ENCODE measurements at regions not wholly inside any gene's neighbourhood (a gene's known extent, or its start where the extent isn't known, plus 50 kb on each side); places are given as distances from the start of the nearest gene placed in this dataset.
"Not testable (repeated sequence)": the region's sequence is repeated elsewhere in the genome, so short reads cannot be mapped to it uniquely, and the experiment has no call there.

DNA sequence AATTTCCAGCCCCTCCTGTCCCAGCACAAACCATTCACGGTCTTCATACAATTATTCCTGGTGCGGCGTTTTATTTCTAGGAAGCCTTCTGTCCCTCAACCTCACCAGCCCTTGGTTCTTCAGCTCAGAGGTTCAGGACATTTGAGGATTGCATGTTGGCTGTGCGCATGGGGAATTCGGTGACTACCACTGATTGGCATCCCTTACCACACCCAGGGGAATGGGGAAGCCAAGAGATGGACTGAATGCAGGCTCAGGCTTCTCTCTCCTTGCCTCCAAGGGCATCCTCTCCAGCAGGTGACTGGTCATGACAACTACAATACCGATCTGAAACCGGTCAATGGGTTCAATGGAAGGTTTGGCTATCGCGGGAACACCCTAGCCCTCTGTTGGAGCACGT is 153.8 kb downstream of the MTHFS start:
- Histone ChIP-seq H3K9me2 (ENCODE audit: insufficient read depth, low read length) (no peaks in the 10 kb centered on the region), H3K36me3 (ENCODE audit: insufficient read depth, low read length) (no peaks in the 10 kb centered on the region), H4K20me1 (ENCODE audit: insufficient read depth, low read length) (no peaks in the 10 kb centered on the region), H3K4me2 (ENCODE audit: low read length) (no peak overlapping the region), H2AFZ (ENCODE audit: low read length) (no peak overlapping the region), H3K4me3 (ENCODE audit: low read depth, low read length, poor library complexity, severe bottlenecking) (no peak overlapping the region), H3K79me2 (ENCODE audit: insufficient read depth, low read depth, low read length) (no peaks in the 10 kb centered on the region), H3K27ac (ENCODE audit: low read depth, low read length, poor library complexity, severe bottlenecking) (no peak overlapping the region), H3K4me1 (ENCODE audit: insufficient read depth, low read length, poor library complexity, severe bottlenecking) (no peaks in the 10 kb centered on the region), H3K9me3 (ENCODE audit: low read length) (0 out of 2 replicates have a peak, but pooled peaks cover 4% of the 10 kb centered on the region)
- intact Hi-C loops (cut with micrococcal nuclease; ENCODE audit: unreplicated experiment), result no loop called here
- BruUV-seq (replicated peaks), result no TSS peak
- no peak for TF ChIP-seq EZH2phosphoT487 (IDR thresholded peaks at IDR 0.05; ENCODE audit: borderline replicate concordance, low read depth, low read length)
- TF ChIP-seq, protein P1, sequence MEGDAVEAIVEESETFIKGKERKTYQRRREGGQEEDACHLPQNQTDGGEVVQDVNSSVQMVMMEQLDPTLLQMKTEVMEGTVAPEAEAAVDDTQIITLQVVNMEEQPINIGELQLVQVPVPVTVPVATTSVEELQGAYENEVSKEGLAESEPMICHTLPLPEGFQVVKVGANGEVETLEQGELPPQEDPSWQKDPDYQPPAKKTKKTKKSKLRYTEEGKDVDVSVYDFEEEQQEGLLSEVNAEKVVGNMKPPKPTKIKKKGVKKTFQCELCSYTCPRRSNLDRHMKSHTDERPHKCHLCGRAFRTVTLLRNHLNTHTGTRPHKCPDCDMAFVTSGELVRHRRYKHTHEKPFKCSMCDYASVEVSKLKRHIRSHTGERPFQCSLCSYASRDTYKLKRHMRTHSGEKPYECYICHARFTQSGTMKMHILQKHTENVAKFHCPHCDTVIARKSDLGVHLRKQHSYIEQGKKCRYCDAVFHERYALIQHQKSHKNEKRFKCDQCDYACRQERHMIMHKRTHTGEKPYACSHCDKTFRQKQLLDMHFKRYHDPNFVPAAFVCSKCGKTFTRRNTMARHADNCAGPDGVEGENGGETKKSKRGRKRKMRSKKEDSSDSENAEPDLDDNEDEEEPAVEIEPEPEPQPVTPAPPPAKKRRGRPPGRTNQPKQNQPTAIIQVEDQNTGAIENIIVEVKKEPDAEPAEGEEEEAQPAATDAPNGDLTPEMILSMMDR (conservative IDR thresholded peaks at IDR 0.05; ENCODE audit: low read length), result no peak
- POLR2A ChIA-PET, result no interaction called here
- no peak for DNase-seq (ENCODE audit: low spot score)
- CTCF ChIA-PET (ENCODE audit: unreplicated experiment), result no interaction called here

DNA sequence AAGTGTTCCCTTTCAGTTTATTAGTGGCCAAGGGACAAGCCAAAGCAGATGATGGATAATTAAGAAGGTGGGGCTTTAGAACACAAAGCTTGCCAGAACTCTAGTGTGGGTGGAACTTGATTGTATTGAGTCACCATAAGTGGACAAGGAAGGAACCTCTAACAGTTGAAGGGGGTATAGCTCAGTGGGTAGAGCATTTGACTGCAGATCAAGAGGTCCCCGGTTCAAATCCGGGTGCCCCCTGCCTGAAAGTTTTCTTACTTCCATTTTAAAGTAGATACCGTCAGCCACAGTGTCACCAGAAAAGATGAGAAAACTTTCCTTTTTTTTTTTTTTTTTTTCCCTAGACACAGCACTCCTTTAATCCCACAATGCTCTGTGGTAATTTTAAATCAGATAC is 152.3 kb downstream of the MTHFS start:
- H3K4me3 ChIP-seq (ENCODE audit: low read depth, low read length, poor library complexity, severe bottlenecking); H3K9me2 ChIP-seq (ENCODE audit: insufficient read depth, low read length); H3K4me2 ChIP-seq (ENCODE audit: low read length); H3K36me3 ChIP-seq (ENCODE audit: insufficient read depth, low read length); intact Hi-C loops (cut with micrococcal nuclease; ENCODE audit: unreplicated experiment); H3K4me1 ChIP-seq (ENCODE audit: insufficient read depth, low read length, poor library complexity, severe bottlenecking); BruUV-seq (replicated peaks); H3K79me2 ChIP-seq (ENCODE audit: insufficient read depth, low read depth, low read length); H2AFZ ChIP-seq (ENCODE audit: low read length); H3K9me3 ChIP-seq (ENCODE audit: low read length); H4K20me1 ChIP-seq (ENCODE audit: insufficient read depth, low read length); H3K27ac ChIP-seq (ENCODE audit: low read depth, low read length, poor library complexity, severe bottlenecking); CTCF ChIA-PET (ENCODE audit: unreplicated experiment); DNase-seq (ENCODE audit: low spot score): not testable (repeated sequence)
- POLR2A ChIA-PET, result interaction anchor here (0.7 kb wide), 2 partner anchors 211 to 663 kb away, joined by 3 to 4 read pairs; no protein-coding TSS in a partner anchor

DNA sequence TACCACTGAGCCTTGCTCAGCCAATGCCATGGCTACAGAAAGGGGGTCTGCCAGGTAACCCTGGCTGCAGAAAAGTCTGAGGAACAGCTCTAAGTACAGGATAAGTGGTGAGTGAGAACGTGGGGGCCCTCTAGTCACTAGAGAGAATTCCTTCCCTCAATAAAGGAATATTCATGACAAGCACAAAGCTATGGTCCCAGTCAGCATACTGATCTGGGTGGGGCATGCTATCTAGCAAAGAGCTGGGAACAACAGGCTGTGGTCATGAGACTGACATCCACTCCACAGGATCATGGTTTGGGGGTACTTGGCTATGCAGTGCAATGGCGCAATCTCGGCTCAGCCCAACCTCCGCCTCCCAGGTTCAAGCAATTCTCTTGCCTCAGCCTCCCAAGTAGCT is 140.4 kb downstream of the MTHFS start:
- BruUV-seq (replicated peaks), result no TSS peak
- H3K4me3 ChIP-seq (ENCODE audit: low read depth, low read length, poor library complexity, severe bottlenecking), result no peak overlapping the region
- no peaks in the 10 kb centered on the region for H3K4me1 ChIP-seq (ENCODE audit: insufficient read depth, low read length, poor library complexity, severe bottlenecking)
- no peaks in the 10 kb centered on the region for H3K9me3 ChIP-seq (ENCODE audit: low read length)
- H2AFZ ChIP-seq (ENCODE audit: low read length), result no peak overlapping the region
- no peak overlapping the region for H3K4me2 ChIP-seq (ENCODE audit: low read length)
- no peaks in the 10 kb centered on the region for H3K36me3 ChIP-seq (ENCODE audit: insufficient read depth, low read length)
- intact Hi-C loops (cut with micrococcal nuclease; ENCODE audit: unreplicated experiment), result no loop called here
- POLR2A ChIA-PET, result no interaction called here
- DNase-seq (ENCODE audit: low spot score), result no peak
- no peaks in the 10 kb centered on the region for H3K79me2 ChIP-seq (ENCODE audit: insufficient read depth, low read depth, low read length)
- no peaks in the 10 kb centered on the region for H3K9me2 ChIP-seq (ENCODE audit: insufficient read depth, low read length)
- no peak for TF ChIP-seq EZH2phosphoT487 (IDR thresholded peaks at IDR 0.05; ENCODE audit: borderline replicate concordance, low read depth, low read length)
- TF ChIP-seq, protein P1 (conservative IDR thresholded peaks at IDR 0.05; ENCODE audit: low read length), result no peak
- H3K27ac ChIP-seq (ENCODE audit: low read depth, low read length, poor library complexity, severe bottlenecking), result no peak overlapping the region
- CTCF ChIA-PET (ENCODE audit: unreplicated experiment), result no interaction called here
- no peaks in the 10 kb centered on the region for H4K20me1 ChIP-seq (ENCODE audit: insufficient read depth, low read length)
